Kidney epithelial cell (primary cell): ENCODE measurements at regions not wholly inside any gene's neighbourhood (a gene's known extent, or its start where the extent isn't known, plus 50 kb on each side); places are given as distances from the start of the nearest gene placed in this dataset.

Experiments
- DNase-seq: peaks from one replicate; pipeline ENCODE4 v3.0.0-alpha.2; 2010; ENCODE audit warnings: low read depth
- H3K27me3 ChIP-seq: 2 replicates; pipeline ENCODE4 v1.6.0; 2011; ENCODE audit warnings: low read length; ENCODE audit not compliant: control insufficient read depth, insufficient read depth
- H3K36me3 ChIP-seq: 2 replicates; pipeline ENCODE4 v1.5.1; 2011; ENCODE audit warnings: low read length; ENCODE audit not compliant: control insufficient read depth, insufficient read depth
- H3K4me3 ChIP-seq: 2 replicates; pipeline ENCODE4 v1.5.1; 2011; ENCODE audit warnings: low read depth, mild to moderate bottlenecking, control low read depth, low read length
- CTCF ChIP-seq: IDR thresholded peaks from 2 replicates; pipeline ENCODE4 v1.5.1; 2011; ENCODE audit warnings: mild to moderate bottlenecking, moderate library complexity, low read length, control low read depth, inconsistent platforms; ENCODE audit not compliant: insufficient read depth, poor library complexity, severe bottlenecking

GRCh38 chr12:116401565-116401964 is 124.1 kb upstream of the MED13L start:
- DNase-seq, result no peak
- H3K4me3 ChIP-seq, result no peak overlapping the region
- no peak for TF ChIP-seq CTCF
- H3K27me3 ChIP-seq, result no peaks in the 10 kb centered on the region
- H3K36me3 ChIP-seq, result no peaks in the 10 kb centered on the region

DNA sequence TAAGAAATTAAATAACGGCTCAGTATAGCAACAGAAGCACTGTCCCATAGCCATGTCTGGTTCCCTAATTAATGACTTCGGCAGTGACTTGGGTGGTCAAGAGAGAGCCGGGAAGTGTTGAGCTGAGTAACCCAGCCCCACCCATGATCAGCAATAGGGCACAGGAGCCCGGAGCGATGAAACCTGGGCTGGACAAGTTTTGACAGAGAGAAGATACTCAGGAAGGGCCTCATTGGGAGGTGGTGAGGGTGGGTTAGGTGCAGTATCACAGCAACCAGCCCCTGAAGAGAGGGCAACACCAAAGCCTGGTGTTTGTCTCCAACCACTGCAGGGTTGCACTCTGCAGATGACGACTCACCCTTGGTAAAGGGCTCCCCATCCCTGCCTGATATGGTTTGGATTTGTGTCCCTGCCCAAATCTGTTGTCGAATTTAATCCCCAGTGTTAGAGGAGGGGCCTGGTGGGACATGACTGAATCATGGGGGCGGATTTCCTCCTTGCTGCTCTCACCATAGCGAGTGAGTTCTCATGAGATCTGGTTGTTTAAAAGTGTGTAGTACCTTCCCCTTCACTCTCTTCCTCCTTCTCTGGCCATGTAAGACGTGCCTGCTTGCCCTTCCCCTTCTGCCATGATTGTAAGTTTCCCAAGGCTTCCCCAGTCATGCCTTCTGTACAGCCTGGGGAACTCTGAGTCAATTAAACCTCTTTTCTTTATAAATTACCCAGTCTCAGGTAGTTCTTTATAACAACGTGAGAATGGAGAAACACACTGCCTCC is 124.9 kb upstream of the MED13L start:
- Histone ChIP-seq H3K4me3 (no peak overlapping the region), H3K36me3 (no peaks in the 10 kb centered on the region), H3K27me3 (no peaks in the 10 kb centered on the region)
- DNase-seq, result no peak
- TF ChIP-seq CTCF, result no peak

GRCh38 chr12:116403546-116403945 is 126.1 kb upstream of the MED13L start:
- no peak for TF ChIP-seq CTCF
- DNase-seq, result no peak
- no peaks in the 10 kb centered on the region for H3K27me3 ChIP-seq
- H3K4me3 ChIP-seq, result no peak overlapping the region
- no peaks in the 10 kb centered on the region for H3K36me3 ChIP-seq

GRCh38 chr12:116404247-116404646 is 126.8 kb upstream of the MED13L start:
- Histone ChIP-seq H3K4me3 (no peak overlapping the region), H3K36me3 (no peaks in the 10 kb centered on the region), H3K27me3 (no peaks in the 10 kb centered on the region)
- no peak for TF ChIP-seq CTCF
- DNase-seq, result no peak

DNA sequence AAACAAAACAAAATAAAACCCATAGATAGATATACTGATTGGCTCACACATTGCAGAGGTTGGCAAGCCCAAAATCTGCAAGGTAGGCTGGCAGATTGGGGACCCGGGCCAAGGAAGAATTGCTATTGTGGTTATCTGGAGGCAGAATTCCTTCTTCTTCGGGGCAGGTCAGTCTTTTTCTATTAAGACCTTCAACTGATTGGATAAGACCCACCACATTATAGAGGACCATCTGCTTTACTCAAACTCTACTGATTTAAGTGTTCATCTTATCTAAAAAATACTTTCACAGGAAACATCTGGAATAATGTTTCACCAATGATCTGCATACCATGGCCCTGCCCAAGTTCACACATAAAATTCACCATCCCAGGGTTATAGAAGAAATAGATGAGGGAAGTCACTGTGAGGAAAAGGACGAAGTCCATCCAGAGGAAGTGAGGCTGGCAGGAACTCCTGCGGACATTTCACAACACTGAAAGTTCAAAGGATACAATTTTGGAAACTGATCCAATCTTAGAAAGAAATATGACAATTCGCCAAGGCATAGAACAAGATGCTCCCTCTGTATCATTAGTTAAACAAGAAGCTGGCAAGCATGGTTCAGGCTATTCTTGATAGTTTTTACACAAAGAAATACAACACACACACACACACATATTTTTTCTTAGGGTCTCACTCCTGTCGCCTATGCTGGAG is 127.6 kb upstream of the MED13L start:
- no peak for DNase-seq
- no peaks in the 10 kb centered on the region for H3K36me3 ChIP-seq
- no peaks in the 10 kb centered on the region for H3K27me3 ChIP-seq
- H3K4me3 ChIP-seq, result no peak overlapping the region
- TF ChIP-seq CTCF, result no peak

DNA sequence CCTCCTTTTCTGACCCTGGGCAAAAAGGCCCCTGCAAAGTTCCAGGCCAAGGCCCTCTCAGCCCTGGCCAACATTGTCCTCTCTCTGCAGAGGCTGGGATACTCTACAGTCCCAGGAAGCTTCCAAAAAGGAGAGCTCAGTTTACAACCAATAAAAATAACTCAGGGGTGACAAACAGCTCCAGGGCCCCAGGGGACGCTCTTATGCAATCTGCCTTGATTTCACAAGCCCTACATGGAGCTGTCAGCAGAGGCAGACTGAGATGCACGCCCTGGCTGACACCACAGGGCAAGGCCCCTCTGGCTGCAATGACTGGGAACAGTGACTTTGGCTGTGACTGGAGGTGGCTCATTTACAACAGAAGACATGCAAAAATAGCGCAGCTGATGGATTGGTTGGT is 129.0 kb upstream of the MED13L start:
- no peak for DNase-seq
- Histone ChIP-seq H3K4me3 (no peak overlapping the region), H3K36me3 (no peaks in the 10 kb centered on the region), H3K27me3 (no peaks in the 10 kb centered on the region)
- peak; percentile 13 for TF ChIP-seq CTCF
